IPS-15b (cell line): ENCODE measurements at regions not wholly inside any gene's neighbourhood (a gene's known extent, or its start where the extent isn't known, plus 50 kb on each side); places are given as distances from the start of the nearest gene placed in this dataset.
"Not testable (repeated sequence)": the region's sequence is repeated elsewhere in the genome, so short reads cannot be mapped to it uniquely, and the experiment has no call there.

Experiments used
- H3K27me3 ChIP-seq: one replicate; pipeline ENCODE4 v1.6.1; 2013; ENCODE audit warnings: low read length; ENCODE audit not compliant: control insufficient read depth, insufficient read depth
- H3K36me3 ChIP-seq: one replicate; pipeline ENCODE4 v1.6.1; 2013; ENCODE audit warnings: low read length; ENCODE audit not compliant: control insufficient read depth, insufficient read depth
- H3K4me1 ChIP-seq: one replicate; pipeline ENCODE4 v1.6.1; 2013; ENCODE audit warnings: mild to moderate bottlenecking, low read length; ENCODE audit not compliant: control insufficient read depth, insufficient read depth
- H3K4me3 ChIP-seq: one replicate; pipeline ENCODE4 v1.5.1; 2013; ENCODE audit warnings: low read depth, low read length
- H3K9ac ChIP-seq: one replicate; pipeline ENCODE4 v1.6.1; 2013; ENCODE audit warnings: low read depth, mild to moderate bottlenecking, low read length
- H3K9me3 ChIP-seq: one replicate; pipeline ENCODE4 v1.6.1; 2013; ENCODE audit warnings: mild to moderate bottlenecking, low read length; ENCODE audit not compliant: control insufficient read depth, insufficient read depth

DNA sequence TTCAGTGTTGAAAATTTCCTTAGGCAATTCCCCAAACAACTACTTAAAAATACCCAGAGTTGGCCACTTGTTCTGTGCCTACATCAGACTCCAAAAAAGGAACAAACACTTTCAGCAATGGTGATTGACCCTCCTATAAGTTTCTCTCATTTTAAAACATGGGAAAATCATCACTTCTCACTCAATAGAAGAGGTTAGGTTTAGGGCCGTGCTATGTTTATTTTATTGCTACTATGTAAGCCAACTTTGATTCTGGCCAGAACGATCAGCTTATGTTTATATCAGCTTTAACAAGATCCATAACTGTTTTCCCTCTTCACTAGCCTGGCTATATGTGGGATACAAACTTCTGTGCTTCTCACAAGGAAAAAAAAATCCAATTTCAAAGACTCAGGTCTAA, 133.1 kb downstream of the MTNR1A start:
- Histone ChIP-seq H3K27me3 (no peaks in the 10 kb centered on the region), H3K9me3 (no peaks in the 10 kb centered on the region), H3K36me3 (no peaks in the 10 kb centered on the region), H3K9ac (no peak overlapping the region), H3K4me3 (no peak overlapping the region), H3K4me1 (no peaks in the 10 kb centered on the region)

DNA sequence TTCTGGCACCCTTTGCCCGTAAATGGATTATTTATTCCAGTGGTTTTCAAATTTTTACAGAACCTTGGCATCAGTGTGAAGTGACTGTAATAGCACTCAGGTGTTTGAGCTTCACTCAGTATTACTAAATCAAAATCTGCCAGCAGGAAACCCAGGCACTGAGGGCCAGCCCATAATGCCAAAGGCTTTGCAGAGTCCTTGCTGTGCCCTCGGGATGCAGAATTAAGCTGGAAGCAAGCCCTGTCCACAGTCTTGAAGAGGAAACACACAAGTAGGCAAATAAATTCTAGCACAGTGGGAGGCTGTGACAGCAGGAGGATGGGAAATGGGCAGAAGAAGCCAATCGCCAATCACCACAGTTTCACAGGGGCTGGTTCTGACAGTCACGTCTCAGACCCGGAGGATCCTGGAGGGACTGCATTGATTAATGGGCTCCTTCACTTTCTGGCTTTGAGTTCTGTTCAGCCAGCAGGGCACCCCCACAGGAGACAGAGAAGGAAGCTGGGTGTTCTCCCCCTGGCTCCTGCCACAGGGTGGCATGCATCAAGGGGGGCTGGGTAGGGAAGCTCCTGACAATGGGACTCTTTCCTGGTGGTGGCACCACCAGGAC, 138.8 kb downstream of the MTNR1A start:
- no peak overlapping the region for H3K4me3 ChIP-seq

GRCh38 chr4:186414390-186414789, 141.0 kb downstream of the MTNR1A start:
- H3K36me3 ChIP-seq = no peaks in the 10 kb centered on the region
- no peak overlapping the region for H3K4me3 ChIP-seq
- no peaks in the 10 kb centered on the region for H3K4me1 ChIP-seq
- no peaks in the 10 kb centered on the region for H3K27me3 ChIP-seq
- H3K9me3 ChIP-seq = no peaks in the 10 kb centered on the region
- H3K9ac ChIP-seq = no peak overlapping the region

More for the DNA sequence above, 138.8 kb downstream of the MTNR1A start:
- no peaks in the 10 kb centered on the region for H3K9me3 ChIP-seq
- H3K4me1 ChIP-seq = no peaks in the 10 kb centered on the region
- no peak overlapping the region for H3K9ac ChIP-seq
- no peaks in the 10 kb centered on the region for H3K27me3 ChIP-seq
- no peaks in the 10 kb centered on the region for H3K36me3 ChIP-seq

DNA sequence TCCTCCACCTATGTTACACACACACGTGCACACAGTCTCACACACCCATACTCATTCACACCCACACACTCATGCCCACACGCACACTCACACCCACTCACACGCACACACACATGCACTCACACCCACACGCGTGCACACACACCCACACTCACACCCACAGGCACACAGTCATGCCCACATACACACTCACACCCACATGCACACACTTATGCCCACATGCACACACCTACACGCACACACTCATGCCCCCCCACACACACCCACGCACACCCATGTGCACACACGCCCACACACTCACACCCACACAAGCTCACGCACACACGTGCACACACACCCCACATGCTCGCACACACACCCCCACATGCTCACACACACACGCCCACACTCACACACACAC, 140.0 kb downstream of the F11 start:
- no peaks in the 10 kb centered on the region for H3K9me3 ChIP-seq
- no peaks in the 10 kb centered on the region for H3K27me3 ChIP-seq
- H3K9ac ChIP-seq = no peak overlapping the region
- H3K4me3 ChIP-seq = no peak overlapping the region
- no peaks in the 10 kb centered on the region for H3K36me3 ChIP-seq
- no peaks in the 10 kb centered on the region for H3K4me1 ChIP-seq

DNA sequence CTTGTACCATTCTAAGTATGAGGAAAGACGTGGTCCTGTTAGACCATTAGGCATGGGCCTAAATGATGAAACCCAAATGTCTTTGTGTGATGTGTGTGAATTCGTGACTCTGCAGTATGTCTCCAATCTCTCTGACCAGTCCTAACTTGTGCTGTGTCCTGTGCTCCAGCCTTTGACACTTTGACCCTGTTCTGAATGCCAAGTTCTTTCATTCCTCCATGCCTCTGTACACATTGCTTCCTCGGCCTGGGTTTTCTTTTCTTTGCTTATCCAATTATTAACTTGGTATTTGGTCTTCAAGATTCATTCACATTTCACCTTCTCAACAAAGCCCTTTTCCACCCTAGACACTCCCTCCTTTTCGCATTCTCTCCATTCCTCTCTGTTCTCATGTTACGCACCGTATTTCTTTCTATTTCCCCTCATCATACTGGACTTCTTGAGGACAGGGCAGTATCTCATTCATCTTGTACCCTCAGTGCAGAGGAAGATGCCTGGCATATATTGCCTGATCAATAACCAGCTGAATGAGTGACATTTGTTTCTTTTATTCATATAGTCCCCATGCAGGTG, 138.7 kb downstream of the F11 start:
- no peak overlapping the region for H3K9ac ChIP-seq
- no peaks in the 10 kb centered on the region for H3K27me3 ChIP-seq
- H3K36me3 ChIP-seq = no peaks in the 10 kb centered on the region
- H3K4me3 ChIP-seq = no peak overlapping the region
- no peaks in the 10 kb centered on the region for H3K9me3 ChIP-seq
- H3K4me1 ChIP-seq = no peaks in the 10 kb centered on the region

DNA sequence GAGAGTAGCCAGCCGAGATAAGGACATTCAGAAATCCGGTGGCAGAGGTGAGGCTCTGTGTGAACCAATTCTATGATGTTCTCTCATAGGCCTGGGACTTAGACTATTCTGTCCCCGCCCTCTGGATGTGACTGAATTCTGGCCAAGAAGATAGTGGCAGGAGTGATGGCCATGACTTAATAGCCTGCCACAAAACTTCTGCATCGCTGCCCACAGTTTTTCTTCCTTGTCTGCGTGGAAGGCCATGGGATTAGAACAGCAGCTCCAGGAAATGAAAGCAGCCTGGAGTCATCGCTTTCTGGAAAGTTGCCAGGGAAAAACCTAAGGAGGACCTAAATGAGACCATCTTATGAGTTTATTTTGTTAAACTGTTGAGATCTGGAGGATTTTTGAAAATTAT, 134.7 kb downstream of the F11 start:
- Histone ChIP-seq H3K36me3 (no peaks in the 10 kb centered on the region), H3K4me1 (no peaks in the 10 kb centered on the region), H3K27me3 (no peaks in the 10 kb centered on the region), H3K9me3 (no peaks in the 10 kb centered on the region), H3K4me3 (no peak overlapping the region), H3K9ac (no peak overlapping the region)

GRCh38 chr4:186392017-186392416, 126.0 kb downstream of the F11 start:
- no peaks in the 10 kb centered on the region for H3K4me1 ChIP-seq
- H3K9me3 ChIP-seq = no peaks in the 10 kb centered on the region
- no peaks in the 10 kb centered on the region for H3K36me3 ChIP-seq
- H3K27me3 ChIP-seq = no peaks in the 10 kb centered on the region
- H3K4me3 ChIP-seq = no peak overlapping the region
- no peak overlapping the region for H3K9ac ChIP-seq

- not testable (repeated sequence) for H3K36me3 ChIP-seq, H3K4me3 ChIP-seq, H3K27me3 ChIP-seq, H3K9ac ChIP-seq, H3K9me3 ChIP-seq, H3K4me1 ChIP-seq
Observed at GRCh38 chr4:186384328-186384727, 118.3 kb downstream of the F11 start.

DNA sequence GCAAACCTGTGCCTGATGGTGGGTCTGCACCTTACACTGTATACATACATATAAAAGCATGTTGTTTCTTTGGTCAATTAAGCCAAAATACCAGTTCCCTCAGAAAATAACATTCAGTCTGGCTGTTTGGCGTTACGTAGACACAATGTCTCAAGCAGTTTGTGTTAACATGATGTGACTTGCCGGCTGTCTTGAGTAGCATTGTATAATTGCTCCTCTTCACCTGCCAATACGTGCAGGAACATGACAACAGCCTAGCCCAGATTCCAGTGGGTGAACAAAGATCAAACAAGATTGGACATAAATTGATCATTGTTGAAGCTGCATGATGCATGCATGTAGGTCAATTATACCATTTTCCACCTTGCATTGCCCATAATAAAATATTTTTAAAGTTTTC, 102.3 kb downstream of the F11 start:
- H3K9me3 ChIP-seq = peaks cover 13% of the 10 kb centered on the region
- H3K9ac ChIP-seq = no peak overlapping the region
- no peaks in the 10 kb centered on the region for H3K4me1 ChIP-seq
- no peaks in the 10 kb centered on the region for H3K27me3 ChIP-seq
- no peak overlapping the region for H3K4me3 ChIP-seq
- no peaks in the 10 kb centered on the region for H3K36me3 ChIP-seq

DNA sequence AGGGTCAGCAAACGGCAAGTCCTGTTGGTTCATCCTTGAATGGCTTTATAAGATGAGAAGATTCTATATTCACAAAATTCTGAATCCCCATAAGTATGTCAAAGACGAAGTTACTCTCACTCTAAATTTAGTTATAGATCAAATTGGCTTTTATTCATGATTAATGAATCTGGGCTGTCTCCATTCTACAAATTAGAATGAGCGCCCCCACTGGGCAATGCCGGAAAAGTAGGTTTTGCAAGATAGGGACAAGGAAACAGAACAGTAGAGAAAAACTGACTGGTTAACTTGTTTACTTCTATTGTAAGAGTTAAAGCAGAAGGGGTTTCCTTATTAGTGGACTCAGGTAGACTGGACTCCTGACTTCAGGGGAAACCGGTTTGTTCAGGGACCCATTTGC, 100.3 kb downstream of the F11 start:
- Histone ChIP-seq H3K4me3 (no peak overlapping the region), H3K36me3 (no peaks in the 10 kb centered on the region), H3K9me3 (peaks cover 13% of the 10 kb centered on the region), H3K9ac (no peak overlapping the region), H3K4me1 (no peaks in the 10 kb centered on the region), H3K27me3 (no peaks in the 10 kb centered on the region)

GRCh38 chr4:186363038-186363437, 97.0 kb downstream of the F11 start:
- not testable (repeated sequence) for H3K4me3 ChIP-seq, H3K36me3 ChIP-seq, H3K9ac ChIP-seq, H3K27me3 ChIP-seq, H3K4me1 ChIP-seq
- H3K9me3 ChIP-seq = peaks cover 13% of the 10 kb centered on the region

GRCh38 chr4:186360551-186360950, 94.6 kb downstream of the F11 start:
- no peak overlapping the region for H3K9ac ChIP-seq
- H3K36me3 ChIP-seq = no peaks in the 10 kb centered on the region
- peaks cover 13% of the 10 kb centered on the region for H3K9me3 ChIP-seq
- no peak overlapping the region for H3K4me3 ChIP-seq
- no peaks in the 10 kb centered on the region for H3K4me1 ChIP-seq
- H3K27me3 ChIP-seq = no peaks in the 10 kb centered on the region
